Chondrocyte (in vitro differentiated cells): ENCODE measurements at regions not wholly inside any gene's neighbourhood (a gene's known extent, or its start where the extent isn't known, plus 50 kb on each side); places are given as distances from the start of the nearest gene placed in this dataset.
"Not testable (repeated sequence)": the region's sequence is repeated elsewhere in the genome, so short reads cannot be mapped to it uniquely, and the experiment has no call there.

Source experiments
- DNase-seq: peaks from one replicate; pipeline ENCODE4 v3.0.0; 2021; ENCODE audit warnings: mixed read lengths, low spot score
- H3K27ac Mint-ChIP-seq: one replicate; pipeline ENCODE4 v1.8.0; 2021; ENCODE audit warnings: mild to moderate bottlenecking, moderate library complexity, mixed read lengths; ENCODE audit not compliant: unreplicated experiment
- H3K27me3 Mint-ChIP-seq: 2 replicates; pipeline ENCODE4 v1.8.0; 2021; ENCODE audit warnings: low read depth, mixed read lengths
- H3K36me3 Mint-ChIP-seq: 2 replicates; pipeline ENCODE4 v1.8.0; 2021; ENCODE audit warnings: low read depth, mixed read lengths
- H3K4me1 Mint-ChIP-seq: 2 replicates; pipeline ENCODE4 v1.8.0; 2021; ENCODE audit warnings: low read depth, mild to moderate bottlenecking, mixed read lengths
- H3K4me3 Mint-ChIP-seq: one replicate; pipeline ENCODE4 v1.8.0; 2021; ENCODE audit warnings: mild to moderate bottlenecking, moderate library complexity, mixed read lengths; ENCODE audit not compliant: unreplicated experiment
- H3K9me3 Mint-ChIP-seq: 2 replicates; pipeline ENCODE4 v1.8.0; 2021; ENCODE audit warnings: low read depth, mixed read lengths
- CTCF ChIP-seq: fragments of 200-600 bp; sonication (generic); IDR thresholded peaks from 2 replicates; pipeline ENCODE4 v1.5.0; 2021; ENCODE audit warnings: antibody characterized with exemption, mild to moderate bottlenecking, moderate library complexity

- no peak for DNase-seq
- H3K27me3 Mint-ChIP-seq: no peaks in the 10 kb centered on the region
- H3K9me3 Mint-ChIP-seq: no peaks in the 10 kb centered on the region
- no peaks in the 10 kb centered on the region for H3K4me1 Mint-ChIP-seq
- no peak overlapping the region for H3K4me3 Mint-ChIP-seq
- no peaks in the 10 kb centered on the region for H3K36me3 Mint-ChIP-seq
- H3K27ac Mint-ChIP-seq: no peak overlapping the region
- no peak for TF ChIP-seq CTCF
These were observed 155.5 kb upstream of the NTF3 start for GRCh38 chr12:5276327-5276880.

GRCh38 chr12:5280086-5280485 lies 151.8 kb upstream of the NTF3 start:
- Mint-ChIP-seq H3K27me3 (peaks cover 2% of the 10 kb centered on the region), H3K36me3 (no peaks in the 10 kb centered on the region), H3K4me3 (no peak overlapping the region), H3K4me1 (no peaks in the 10 kb centered on the region), H3K9me3 (no peaks in the 10 kb centered on the region), H3K27ac (no peak overlapping the region)
- DNase-seq: no peak
- TF ChIP-seq CTCF: no peak

GRCh38 chr12:5290368-5290767 lies 141.5 kb upstream of the NTF3 start:
- H3K27ac Mint-ChIP-seq, H3K9me3 Mint-ChIP-seq, H3K4me3 Mint-ChIP-seq, H3K4me1 Mint-ChIP-seq, DNase-seq, H3K36me3 Mint-ChIP-seq, H3K27me3 Mint-ChIP-seq: not testable (repeated sequence)

- no peak overlapping the region for H3K4me3 Mint-ChIP-seq
- H3K36me3 Mint-ChIP-seq: no peaks in the 10 kb centered on the region
- H3K27ac Mint-ChIP-seq: no peak overlapping the region
- H3K9me3 Mint-ChIP-seq: no peaks in the 10 kb centered on the region
- peaks cover 5% of the 10 kb centered on the region for H3K4me1 Mint-ChIP-seq
- TF ChIP-seq CTCF: no peak
- no peak for DNase-seq
- no peaks in the 10 kb centered on the region for H3K27me3 Mint-ChIP-seq
These were observed 139.3 kb upstream of the NTF3 start for GRCh38 chr12:5292651-5293050.

- Mint-ChIP-seq H3K27me3 (no peaks in the 10 kb centered on the region), H3K4me3 (no peak overlapping the region), H3K36me3 (no peaks in the 10 kb centered on the region), H3K9me3 (no peaks in the 10 kb centered on the region), H3K4me1 (peaks cover 5% of the 10 kb centered on the region), H3K27ac (no peak overlapping the region)
- no peak for TF ChIP-seq CTCF
- DNase-seq: no peak
These were observed 138.1 kb upstream of the NTF3 start for GRCh38 chr12:5293773-5294172.

- no peak for TF ChIP-seq CTCF
- Mint-ChIP-seq H3K4me3 (no peak overlapping the region), H3K4me1 (peaks cover 5% of the 10 kb centered on the region), H3K27me3 (no peaks in the 10 kb centered on the region), H3K27ac (no peak overlapping the region), H3K9me3 (no peaks in the 10 kb centered on the region), H3K36me3 (no peaks in the 10 kb centered on the region)
- DNase-seq: peak; percentile 75
These were observed 137.4 kb upstream of the NTF3 start for GRCh38 chr12:5294274-5295070.
